ENCODE measurements at regions not wholly inside any gene's neighbourhood (a gene's known extent, or its start where the extent isn't known, plus 50 kb on each side); places are given as distances from the start of the nearest gene placed in this dataset.

GRCh38 chr7:155874010-155874409, 61.7 kb upstream of the SHH start:
- WGBS (ENCODE audit: insufficient coverage): 80% methylated on average over 6 of the region's 6 CpGs
- Mint-ChIP-seq H3K4me1 (no peaks in the 10 kb centered on the region), H3K36me3 (no peaks in the 10 kb centered on the region), H3K27ac (no peak overlapping the region), H3K9me3 (no peaks in the 10 kb centered on the region), H3K27me3 (ENCODE audit: low read depth in 2 of 2) (peaks cover 4 to 11% of the 10 kb centered on the region in 2 donors), H3K4me3 (no peak overlapping the region)
- TF ChIP-seq CTCF (IDR thresholded peaks at IDR 0.05): no peak
- intact Hi-C loops (cut with micrococcal nuclease): no loop called here
- no peaks in the 10 kb centered on the region for H3K36me3 ChIP-seq (ENCODE audit: control insufficient read depth, insufficient read depth, low read length)
- H3K27me3 ChIP-seq (ENCODE audit: control insufficient read depth, insufficient read depth, low read length): no peaks in the 10 kb centered on the region
- H3K27ac ChIP-seq (ENCODE audit: low read length): no peak overlapping the region
- H3K9me3 ChIP-seq (ENCODE audit: control insufficient read depth, insufficient read depth, low read length): no peaks in the 10 kb centered on the region
- DNase-seq: no peak
- ATAC-seq: no peak
- no peaks in the 10 kb centered on the region for H3K4me1 ChIP-seq (ENCODE audit: control insufficient read depth, insufficient read depth, low read length)
- no peak overlapping the region for H3K4me3 ChIP-seq (ENCODE audit: low read length)

- H3K27ac Mint-ChIP-seq: no peak overlapping the region
- no peak for TF ChIP-seq CTCF (IDR thresholded peaks at IDR 0.05)
- 78% methylated on average over 15 of the region's 15 CpGs for WGBS (ENCODE audit: insufficient coverage)
- H3K27ac ChIP-seq (ENCODE audit: low read length): no peak overlapping the region
- no peaks in the 10 kb centered on the region for H3K4me1 ChIP-seq (ENCODE audit: control insufficient read depth, insufficient read depth, low read length)
- H3K36me3 Mint-ChIP-seq: no peaks in the 10 kb centered on the region
- DNase-seq (no peak), ATAC-seq (no peak)
- no peaks in the 10 kb centered on the region for H3K36me3 ChIP-seq (ENCODE audit: control insufficient read depth, insufficient read depth, low read length)
- peaks cover 4 to 18% of the 10 kb centered on the region in 2 donors for H3K27me3 Mint-ChIP-seq (ENCODE audit: low read depth in 2 of 2)
- intact Hi-C loops (cut with micrococcal nuclease): no loop called here
- no peak overlapping the region for H3K4me3 Mint-ChIP-seq
- H3K4me3 ChIP-seq (ENCODE audit: low read length): no peak overlapping the region
- H3K9me3 ChIP-seq (ENCODE audit: control insufficient read depth, insufficient read depth, low read length): no peaks in the 10 kb centered on the region
- no peaks in the 10 kb centered on the region for H3K27me3 ChIP-seq (ENCODE audit: control insufficient read depth, insufficient read depth, low read length)
- no peaks in the 10 kb centered on the region for H3K9me3 Mint-ChIP-seq
- no peaks in the 10 kb centered on the region for H3K4me1 Mint-ChIP-seq
These were observed 60.6 kb upstream of the SHH start for GRCh38 chr7:155872678-155873369.

- Histone ChIP-seq H3K36me3 (ENCODE audit: control insufficient read depth, insufficient read depth, low read length) (no peaks in the 10 kb centered on the region), H3K9me3 (ENCODE audit: control insufficient read depth, insufficient read depth, low read length) (no peaks in the 10 kb centered on the region), H3K4me1 (ENCODE audit: control insufficient read depth, insufficient read depth, low read length) (no peaks in the 10 kb centered on the region), H3K27me3 (ENCODE audit: control insufficient read depth, insufficient read depth, low read length) (no peaks in the 10 kb centered on the region), H3K4me3 (ENCODE audit: low read length) (no peak overlapping the region), H3K27ac (ENCODE audit: low read length) (no peak overlapping the region)
- no peak for ATAC-seq
- no peak for TF ChIP-seq CTCF (IDR thresholded peaks at IDR 0.05)
- Mint-ChIP-seq H3K27me3 (ENCODE audit: low read depth in 2 of 2) (peaks cover 4 to 29% of the 10 kb centered on the region in 2 donors), H3K36me3 (no peaks in the 10 kb centered on the region), H3K9me3 (no peaks in the 10 kb centered on the region), H3K27ac (no peak overlapping the region), H3K4me1 (no peaks in the 10 kb centered on the region), H3K4me3 (no peak overlapping the region)
- no peak for DNase-seq
- intact Hi-C loops (cut with micrococcal nuclease): no loop called here
- WGBS (ENCODE audit: insufficient coverage): 83% methylated on average over 7 of the region's 7 CpGs
These were observed 58.9 kb upstream of the SHH start for GRCh38 chr7:155871211-155871610.

Data from natural killer cell (primary cell).